Sigmoid colon (tissue), 6 donors: ENCODE measurements at regions not wholly inside any gene's neighbourhood (a gene's known extent, or its start where the extent isn't known, plus 50 kb on each side); places are given as distances from the start of the nearest gene placed in this dataset.

Source experiments
- DNase-seq: peaks from one replicate; pipeline ENCODE4 v3.0.0-alpha.2; 2019
- H3K27ac ChIP-seq, 4 donors: fragments of 200-600 bp; sonication (generic); one replicate each; pipeline ENCODE4 v1.5.1; 2016 to 2019; ENCODE audit warnings: mild to moderate bottlenecking in 1 of 4
- H3K27me3 ChIP-seq, 3 donors: fragments of 200-600 bp; sonication (generic); one replicate each; pipeline ENCODE4 v1.5.1; 2019; ENCODE audit warnings: mild to moderate bottlenecking in 1 of 3
- H3K36me3 ChIP-seq, 4 donors: fragments of 200-600 bp; sonication (generic); one replicate each; pipeline ENCODE4 v1.5.1; 2016 to 2019
- H3K4me1 ChIP-seq, 4 donors: fragments of 200-600 bp; sonication (generic); one replicate each; pipeline ENCODE4 v1.5.1; 2017 to 2019
- H3K4me3 ChIP-seq, 4 donors: fragments of 200-600 bp; sonication (generic); one replicate each; pipeline ENCODE4 v1.5.1; 2017 to 2019; ENCODE audit warnings: mild to moderate bottlenecking in 2 of 4, moderate library complexity in 1 of 4
- H3K9me3 ChIP-seq, 4 donors: fragments of 200-600 bp in 3 of 4; sonication (generic) in 3 of 4; one replicate each; pipeline versions ENCODE4 v1.5.1 to v1.6.1; 2013 to 2019
- EP300 ChIP-seq, 4 donors: sonication (generic); formaldehyde crosslinking; IDR thresholded peaks; one replicate each; pipeline ENCODE4 v1.6.1; 2017; ENCODE audit warnings: antibody characterized with exemption in 4 of 4
- POLR2A ChIP-seq, 2 donors: fragments of 450-650 bp; IDR thresholded peaks; one replicate each; pipeline ENCODE4 v1.6.1; 2016; ENCODE audit warnings: antibody characterized with exemption in 2 of 2, mild to moderate bottlenecking in 2 of 2, moderate library complexity in 2 of 2
- POLR2AphosphoS5 ChIP-seq, 4 donors: sonication (generic); formaldehyde crosslinking; IDR thresholded peaks; one replicate each; pipeline ENCODE4 v1.6.1; 2017; ENCODE audit warnings: antibody characterized with exemption in 4 of 4
- WGBS, 2 donors: extraction: QIAGEN DNeasy Blood & Tissue Kit; methylation state at CpG; one replicate each; pipeline ENCODE4 v1.1.7; 2013; 5-methylcytosine and 5-hydroxymethylcytosine counted together
- intact Hi-C: fragments of 100-400 bp; cut with DNase I; formaldehyde crosslinking; loops from one replicate; pipeline ENCODE4 v1.15.1; 2023
- TF ChIP-seq, protein P1 (sequence below), 4 experiments: fragments of 450-650 bp in 3 of 4; fragments of 200-600 bp in 1 of 4; IDR thresholded peaks; one replicate each; pipeline ENCODE4 v1.5.1; 2016 to 2019; ENCODE audit warnings: antibody characterized with exemption in 4 of 4, mild to moderate bottlenecking in 3 of 4, moderate library complexity in 2 of 4
- donor health status: healthy with polysubstance abuse.
- donor health status: healthy.

DNA sequence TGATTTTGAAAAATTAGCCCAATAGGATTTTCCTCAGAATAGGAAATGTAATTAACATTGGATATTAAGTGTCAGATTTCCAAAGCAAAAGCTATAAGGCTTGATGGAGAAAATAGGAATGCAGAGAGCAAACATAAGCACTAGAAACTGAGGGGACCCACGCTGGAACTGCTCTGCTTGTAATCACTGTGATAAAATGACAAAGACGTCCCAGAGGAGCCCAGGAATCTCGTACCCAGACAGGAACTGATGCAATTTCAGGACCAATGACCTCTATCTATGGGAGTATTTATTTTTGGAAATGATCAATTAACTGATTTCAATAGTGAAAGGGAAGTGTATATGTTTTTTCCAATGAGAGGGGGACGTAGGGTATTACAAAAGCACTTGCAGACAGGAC, 714.5 kb upstream of the WWC1 start:
- no peak for DNase-seq
- TF ChIP-seq, protein P1, sequence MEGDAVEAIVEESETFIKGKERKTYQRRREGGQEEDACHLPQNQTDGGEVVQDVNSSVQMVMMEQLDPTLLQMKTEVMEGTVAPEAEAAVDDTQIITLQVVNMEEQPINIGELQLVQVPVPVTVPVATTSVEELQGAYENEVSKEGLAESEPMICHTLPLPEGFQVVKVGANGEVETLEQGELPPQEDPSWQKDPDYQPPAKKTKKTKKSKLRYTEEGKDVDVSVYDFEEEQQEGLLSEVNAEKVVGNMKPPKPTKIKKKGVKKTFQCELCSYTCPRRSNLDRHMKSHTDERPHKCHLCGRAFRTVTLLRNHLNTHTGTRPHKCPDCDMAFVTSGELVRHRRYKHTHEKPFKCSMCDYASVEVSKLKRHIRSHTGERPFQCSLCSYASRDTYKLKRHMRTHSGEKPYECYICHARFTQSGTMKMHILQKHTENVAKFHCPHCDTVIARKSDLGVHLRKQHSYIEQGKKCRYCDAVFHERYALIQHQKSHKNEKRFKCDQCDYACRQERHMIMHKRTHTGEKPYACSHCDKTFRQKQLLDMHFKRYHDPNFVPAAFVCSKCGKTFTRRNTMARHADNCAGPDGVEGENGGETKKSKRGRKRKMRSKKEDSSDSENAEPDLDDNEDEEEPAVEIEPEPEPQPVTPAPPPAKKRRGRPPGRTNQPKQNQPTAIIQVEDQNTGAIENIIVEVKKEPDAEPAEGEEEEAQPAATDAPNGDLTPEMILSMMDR (IDR thresholded peaks at IDR 0.05) = no peak
- no peak for TF ChIP-seq EP300 (IDR thresholded peaks at IDR 0.05)
- no peak for TF ChIP-seq POLR2A (IDR thresholded peaks at IDR 0.05)
- no peak for TF ChIP-seq POLR2AphosphoS5 (IDR thresholded peaks at IDR 0.05)
- H3K27ac ChIP-seq = no peak overlapping the region
- no peak overlapping the region for H3K4me3 ChIP-seq
- H3K4me1 ChIP-seq = peaks cover 0 to 13% (median 6%) of the 10 kb centered on the region in 4 donors
- intact Hi-C loops = no loop called here
- H3K9me3 ChIP-seq = no peaks in the 10 kb centered on the region
- WGBS, 2 donors = 26 to 33% methylated on average over 4 of the region's 4 CpGs
- H3K36me3 ChIP-seq = no peaks in the 10 kb centered on the region
- peaks cover 0 to 18% (median 0%) of the 10 kb centered on the region in 3 donors for H3K27me3 ChIP-seq

DNA sequence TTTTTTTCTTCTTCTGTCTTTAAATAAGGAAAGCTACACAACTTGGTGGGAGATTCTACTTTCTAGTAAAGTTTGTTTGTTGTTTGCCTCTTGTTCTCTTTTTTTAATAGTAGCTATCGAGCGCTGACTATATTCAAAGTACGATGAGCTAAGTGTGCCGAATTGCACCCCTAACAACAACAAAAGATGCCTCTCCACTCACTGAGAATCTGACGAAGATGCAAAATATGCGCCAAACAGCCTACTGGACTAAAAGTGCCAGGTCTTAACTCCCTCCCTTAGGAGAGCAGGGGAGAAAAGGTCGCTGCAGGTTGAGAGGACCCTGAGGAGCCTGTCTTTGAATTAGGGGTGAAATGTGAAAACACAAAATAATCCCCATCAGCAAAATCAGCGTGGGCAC, 713.8 kb upstream of the WWC1 start:
- Histone ChIP-seq H3K36me3 (no peaks in the 10 kb centered on the region), H3K27ac (no peak overlapping the region), H3K27me3 (peaks cover 0 to 18% (median 0%) of the 10 kb centered on the region in 3 donors), H3K4me3 (no peak overlapping the region), H3K4me1 (peaks cover 0 to 13% (median 6%) of the 10 kb centered on the region in 4 donors), H3K9me3 (no peaks in the 10 kb centered on the region)
- TF ChIP-seq POLR2AphosphoS5 (IDR thresholded peaks at IDR 0.05) = no peak
- TF ChIP-seq, protein P1 (IDR thresholded peaks at IDR 0.05) = no peak
- no peak for TF ChIP-seq POLR2A (IDR thresholded peaks at IDR 0.05)
- no peak for TF ChIP-seq EP300 (IDR thresholded peaks at IDR 0.05)
- DNase-seq = no peak
- 84 to 90% methylated on average over 8 of the region's 8 CpGs for WGBS, 2 donors
- intact Hi-C loops = no loop called here

DNA sequence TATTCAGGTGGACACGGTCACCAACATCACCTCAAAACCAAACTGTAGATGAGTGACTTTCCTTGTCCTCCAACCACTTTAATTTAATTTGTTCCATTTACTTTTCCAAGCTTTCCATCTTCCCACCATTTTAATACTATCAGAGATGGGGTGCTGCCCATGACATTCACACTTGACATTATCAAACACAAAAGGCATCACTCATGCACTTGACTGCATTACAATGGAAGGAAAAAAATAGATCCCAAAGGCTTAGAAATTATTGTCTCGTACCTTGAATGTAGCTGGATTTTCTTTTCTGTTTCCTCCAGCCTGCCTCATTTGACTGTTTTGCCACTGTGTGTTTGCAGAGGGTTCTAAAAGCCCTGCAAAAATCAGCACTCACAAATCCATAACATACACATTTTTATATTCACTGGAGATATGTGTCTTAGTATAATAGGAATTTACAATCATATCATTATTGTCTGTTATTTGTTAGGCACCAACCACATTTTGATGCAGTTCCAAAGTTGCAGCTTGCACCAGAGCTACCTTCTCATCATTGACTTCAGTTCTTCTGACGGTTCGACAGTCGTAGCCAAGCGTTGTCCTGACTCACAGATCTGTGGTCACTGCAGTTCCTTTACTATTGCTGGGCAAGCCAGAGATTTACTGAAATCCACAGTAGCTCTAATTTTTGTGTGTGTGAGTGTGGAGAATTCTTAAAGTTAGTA, 712.3 kb upstream of the WWC1 start:
- WGBS, 2 donors = 87 to 92% methylated on average over 6 of the region's 6 CpGs
- Histone ChIP-seq H3K4me3 (no peak overlapping the region), H3K9me3 (no peaks in the 10 kb centered on the region), H3K27me3 (peaks cover 0 to 18% (median 0%) of the 10 kb centered on the region in 3 donors), H3K36me3 (no peaks in the 10 kb centered on the region), H3K4me1 (peaks cover 0 to 2% (median 1%) of the 10 kb centered on the region in 4 donors), H3K27ac (no peak overlapping the region)
- no peak for TF ChIP-seq POLR2AphosphoS5 (IDR thresholded peaks at IDR 0.05)
- TF ChIP-seq POLR2A (IDR thresholded peaks at IDR 0.05) = no peak
- DNase-seq = no peak
- intact Hi-C loops = no loop called here

DNA sequence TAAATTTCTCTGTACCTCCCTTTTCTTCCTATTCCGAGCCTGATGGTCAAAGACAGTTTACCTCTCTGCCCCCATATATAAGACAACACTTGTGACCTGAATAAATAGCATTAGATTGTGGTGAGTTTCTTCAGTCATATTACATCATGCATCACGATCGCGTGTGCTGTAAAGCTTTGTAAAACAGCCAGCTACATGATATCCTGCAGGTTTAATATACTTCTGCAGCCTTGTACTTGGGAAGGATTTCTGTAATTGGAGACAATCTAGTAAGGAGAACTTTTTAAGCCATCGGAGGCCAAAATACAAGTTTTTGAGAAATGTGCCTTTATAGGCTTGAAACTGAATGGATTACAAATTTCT, 711.8 kb upstream of the WWC1 start:
- no peak for DNase-seq
- H3K27me3 ChIP-seq = peaks cover 0 to 14% (median 0%) of the 10 kb centered on the region in 3 donors
- H3K36me3 ChIP-seq = no peaks in the 10 kb centered on the region
- H3K4me3 ChIP-seq = no peak overlapping the region
- 85 to 86% methylated on average over 5 of the region's 5 CpGs for WGBS, 2 donors
- no peaks in the 10 kb centered on the region for H3K4me1 ChIP-seq
- H3K27ac ChIP-seq = no peak overlapping the region
- TF ChIP-seq POLR2A (IDR thresholded peaks at IDR 0.05) (no peak), POLR2AphosphoS5 (IDR thresholded peaks at IDR 0.05) (no peak), EP300 (IDR thresholded peaks at IDR 0.05) (no peak)
- TF ChIP-seq, protein P1 (IDR thresholded peaks at IDR 0.05) = no peak
- H3K9me3 ChIP-seq = no peaks in the 10 kb centered on the region
- intact Hi-C loops = no loop called here

DNA sequence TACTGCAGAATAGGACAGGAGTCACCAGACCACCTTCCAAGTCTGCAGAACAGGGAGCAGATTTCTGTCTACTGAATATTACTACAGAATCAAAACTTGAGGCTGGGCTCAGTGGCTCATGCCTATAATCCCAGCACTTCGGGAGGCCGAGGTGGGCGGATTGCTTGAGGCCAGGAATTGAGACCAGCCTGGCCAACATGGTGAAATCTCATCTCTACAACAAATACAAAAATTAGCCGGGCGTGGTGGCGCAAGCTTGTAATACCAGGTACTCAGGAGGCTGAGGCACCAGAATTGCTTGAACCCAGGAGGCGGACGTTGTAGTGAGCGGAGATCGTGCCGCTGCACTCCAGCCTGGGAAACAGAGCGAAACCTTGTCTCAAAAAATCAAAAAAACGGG, 710.8 kb upstream of the WWC1 start:
- Histone ChIP-seq H3K4me1 (no peaks in the 10 kb centered on the region), H3K27me3 (peaks cover 0 to 5% (median 0%) of the 10 kb centered on the region in 3 donors), H3K27ac (no peak overlapping the region), H3K9me3 (no peaks in the 10 kb centered on the region), H3K4me3 (no peak overlapping the region), H3K36me3 (no peaks in the 10 kb centered on the region)
- intact Hi-C loops = no loop called here
- TF ChIP-seq, protein P1 (IDR thresholded peaks at IDR 0.05) = no peak
- TF ChIP-seq POLR2A (IDR thresholded peaks at IDR 0.05) = no peak
- TF ChIP-seq EP300 (IDR thresholded peaks at IDR 0.05) = no peak
- TF ChIP-seq POLR2AphosphoS5 (IDR thresholded peaks at IDR 0.05) = no peak
- no peak for DNase-seq
- 89 to 94% methylated on average over 13 of the region's 13 CpGs for WGBS, 2 donors
